ENCODE measurements at regions not wholly inside any gene's neighbourhood (a gene's known extent, or its start where the extent isn't known, plus 50 kb on each side); places are given as distances from the start of the nearest gene placed in this dataset.

GRCh38 chr6:47151232-47151898 is 109.2 kb upstream of the ADGRF1 start:
- peak; percentile 61 for DNase-seq (ENCODE audit: low read depth)

GRCh38 chr6:47149554-47149953 is 107.4 kb upstream of the ADGRF1 start:
- no peak for DNase-seq (ENCODE audit: low read depth)

GRCh38 chr6:47149066-47149465 is 106.9 kb upstream of the ADGRF1 start:
- no peak for DNase-seq (ENCODE audit: low read depth)

GRCh38 chr6:47147836-47148344 is 105.8 kb upstream of the ADGRF1 start:
- no peak for DNase-seq (ENCODE audit: low read depth)

- DNase-seq (ENCODE audit: low read depth): no peak
Observed at GRCh38 chr6:47147175-47147727, 105.1 kb upstream of the ADGRF1 start.

- peak; percentile 74 for DNase-seq (ENCODE audit: low read depth)
Observed at GRCh38 chr6:47146431-47147174, 104.5 kb upstream of the ADGRF1 start.

GRCh38 chr6:47145212-47145611 is 103.1 kb upstream of the ADGRF1 start:
- no peak for DNase-seq (ENCODE audit: low read depth)

GRCh38 chr6:47144306-47144705 is 102.2 kb upstream of the ADGRF1 start:
- no peak for DNase-seq (ENCODE audit: low read depth)

GRCh38 chr6:47141963-47142362 is 99.8 kb upstream of the ADGRF1 start:
- DNase-seq (ENCODE audit: low read depth): no peak

- no peak for DNase-seq (ENCODE audit: low read depth)
Observed at GRCh38 chr6:47141171-47141570, 99.0 kb upstream of the ADGRF1 start.

- no peak for DNase-seq (ENCODE audit: low read depth)
Observed at GRCh38 chr6:47138046-47138445, 95.9 kb upstream of the ADGRF1 start.

- DNase-seq (ENCODE audit: low read depth): no peak
Observed at GRCh38 chr6:47137073-47137472, 94.9 kb upstream of the ADGRF1 start.

- peak; percentile 90 for DNase-seq (ENCODE audit: low read depth)
Observed at GRCh38 chr6:47135772-47136171, 93.6 kb upstream of the ADGRF1 start.

- DNase-seq (ENCODE audit: low read depth): peak; percentile 93
Observed at GRCh38 chr6:47134476-47135189, 92.5 kb upstream of the ADGRF1 start.

GRCh38 chr6:47133230-47134000 is 91.3 kb upstream of the ADGRF1 start:
- DNase-seq (ENCODE audit: low read depth): no peak

- peak; percentile 47 for DNase-seq (ENCODE audit: low read depth)
Observed at GRCh38 chr6:47132724-47133123, 90.6 kb upstream of the ADGRF1 start.

GRCh38 chr6:47131773-47132172 is 89.6 kb upstream of the ADGRF1 start:
- no peak for DNase-seq (ENCODE audit: low read depth)

GRCh38 chr6:47130086-47130485 is 88.0 kb upstream of the ADGRF1 start:
- no peak for DNase-seq (ENCODE audit: low read depth)

GRCh38 chr6:47129129-47129528 is 87.0 kb upstream of the ADGRF1 start:
- DNase-seq (ENCODE audit: low read depth): no peak

- DNase-seq (ENCODE audit: low read depth): no peak
Observed at GRCh38 chr6:47126647-47127391, 84.7 kb upstream of the ADGRF1 start.

GRCh38 chr6:47118611-47119010 is 76.5 kb upstream of the ADGRF1 start:
- no peak for DNase-seq (ENCODE audit: low read depth)

All from Daoy (cell line).